Suprapubic skin (tissue), 4 donors: ENCODE measurements at regions not wholly inside any gene's neighbourhood (a gene's known extent, or its start where the extent isn't known, plus 50 kb on each side); places are given as distances from the start of the nearest gene placed in this dataset.
"Not testable (repeated sequence)": the region's sequence is repeated elsewhere in the genome, so short reads cannot be mapped to it uniquely, and the experiment has no call there.

Source experiments
- DNase-seq, 2 donors: peaks; one replicate each; pipeline ENCODE4 v3.0.0-alpha.2; 2019; ENCODE audit warnings: low spot score in 2 of 2
- H3K27ac ChIP-seq: fragments of 200-600 bp; sonication (generic); one replicate; pipeline ENCODE4 v1.5.1; 2019
- H3K27me3 ChIP-seq: fragments of 200-600 bp; sonication (generic); one replicate; pipeline ENCODE4 v1.5.1; 2019
- H3K36me3 ChIP-seq: fragments of 200-600 bp; sonication (generic); one replicate; pipeline ENCODE4 v1.5.1; 2019
- H3K4me1 ChIP-seq: fragments of 200-600 bp; sonication (generic); one replicate; pipeline ENCODE4 v1.5.1; 2019
- H3K4me3 ChIP-seq: fragments of 200-600 bp; sonication (generic); one replicate; pipeline ENCODE4 v1.5.1; 2019; ENCODE audit warnings: mild to moderate bottlenecking
- H3K9me3 ChIP-seq: fragments of 200-600 bp; sonication (generic); one replicate; pipeline ENCODE4 v1.5.1; 2019
- CTCF ChIP-seq, 2 donors: fragments of 200-600 bp in 1 of 2; fragments of 450-650 bp in 1 of 2; sonication (generic) in 1 of 2; IDR thresholded peaks; one replicate each; pipeline ENCODE4 v1.5.1; 2016 to 2019; ENCODE audit warnings: antibody characterized with exemption in 2 of 2, mild to moderate bottlenecking in 1 of 2, moderate library complexity in 1 of 2
- EP300 ChIP-seq: sonication (generic); formaldehyde crosslinking; IDR thresholded peaks from one replicate; pipeline ENCODE4 v1.6.1; 2017; ENCODE audit warnings: antibody characterized with exemption
- POLR2A ChIP-seq, 2 donors: fragments of 450-650 bp; IDR thresholded peaks; one replicate each; pipeline ENCODE4 v1.6.1; 2017; ENCODE audit warnings: antibody characterized with exemption in 2 of 2, mild to moderate bottlenecking in 2 of 2, moderate library complexity in 2 of 2
- POLR2AphosphoS5 ChIP-seq, 3 donors: sonication (generic); formaldehyde crosslinking; IDR thresholded peaks; one replicate each; pipeline ENCODE4 v1.6.1; 2017; ENCODE audit warnings: antibody characterized with exemption in 3 of 3
- WGBS: methylation state at CpG from one replicate; pipeline ENCODE4 v1.1.5; 2018; 5-methylcytosine and 5-hydroxymethylcytosine counted together

- Histone ChIP-seq H3K4me3 (no peak overlapping the region), H3K27ac (no peak overlapping the region), H3K36me3 (no peaks in the 10 kb centered on the region), H3K4me1 (no peaks in the 10 kb centered on the region), H3K27me3 (no peaks in the 10 kb centered on the region), H3K9me3 (no peaks in the 10 kb centered on the region)
- DNase-seq, result no peak
- 85% methylated on average over 1 of the region's 1 CpG for WGBS
- TF ChIP-seq EP300 (no peak), POLR2A (IDR thresholded peaks at IDR 0.05) (no peak), POLR2AphosphoS5 (IDR thresholded peaks at IDR 0.05) (no peak), CTCF (IDR thresholded peaks at IDR 0.05) (no peak)
Measured at GRCh38 chr1:79177844-79178243, 171.3 kb upstream of the ADGRL4 start.

GRCh38 chr1:79161077-79161476 lies 154.5 kb upstream of the ADGRL4 start:
- Histone ChIP-seq H3K9me3 (no peaks in the 10 kb centered on the region), H3K4me1 (no peaks in the 10 kb centered on the region), H3K27me3 (no peaks in the 10 kb centered on the region), H3K4me3 (no peak overlapping the region), H3K27ac (no peak overlapping the region), H3K36me3 (no peaks in the 10 kb centered on the region)
- no peak for TF ChIP-seq CTCF (IDR thresholded peaks at IDR 0.05)
- no peak for TF ChIP-seq POLR2AphosphoS5 (IDR thresholded peaks at IDR 0.05)
- TF ChIP-seq EP300, result no peak
- TF ChIP-seq POLR2A (IDR thresholded peaks at IDR 0.05), result no peak
- no peak for DNase-seq

- no peaks in the 10 kb centered on the region for H3K4me1 ChIP-seq
- DNase-seq, result no peak
- WGBS, result 95% methylated on average over 1 of the region's 1 CpG
- no peaks in the 10 kb centered on the region for H3K9me3 ChIP-seq
- no peak overlapping the region for H3K4me3 ChIP-seq
- no peaks in the 10 kb centered on the region for H3K36me3 ChIP-seq
- H3K27ac ChIP-seq, result no peak overlapping the region
- no peak for TF ChIP-seq CTCF (IDR thresholded peaks at IDR 0.05)
- no peaks in the 10 kb centered on the region for H3K27me3 ChIP-seq
Measured at GRCh38 chr1:79155991-79156390, 149.5 kb upstream of the ADGRL4 start.

GRCh38 chr1:79151006-79151796 lies 144.7 kb upstream of the ADGRL4 start:
- DNase-seq, result no peak
- TF ChIP-seq CTCF (IDR thresholded peaks at IDR 0.05), result no peak
- TF ChIP-seq POLR2A (IDR thresholded peaks at IDR 0.05), result no peak
- no peak for TF ChIP-seq POLR2AphosphoS5 (IDR thresholded peaks at IDR 0.05)
- no peak for TF ChIP-seq EP300
- Histone ChIP-seq H3K27me3 (no peaks in the 10 kb centered on the region), H3K4me1 (no peaks in the 10 kb centered on the region), H3K27ac (no peak overlapping the region), H3K4me3 (no peak overlapping the region), H3K36me3 (no peaks in the 10 kb centered on the region), H3K9me3 (no peaks in the 10 kb centered on the region)
- WGBS, result 64% methylated on average over 6 of the region's 6 CpGs

- Histone ChIP-seq H3K4me3 (no peak overlapping the region), H3K9me3 (no peaks in the 10 kb centered on the region), H3K27ac (no peak overlapping the region), H3K4me1 (no peaks in the 10 kb centered on the region), H3K27me3 (no peaks in the 10 kb centered on the region), H3K36me3 (no peaks in the 10 kb centered on the region)
- WGBS, result 67% methylated on average over 1 of the region's 1 CpG
- no peak for TF ChIP-seq CTCF (IDR thresholded peaks at IDR 0.05)
- TF ChIP-seq EP300, result no peak
- TF ChIP-seq POLR2A (IDR thresholded peaks at IDR 0.05), result no peak
- no peak for TF ChIP-seq POLR2AphosphoS5 (IDR thresholded peaks at IDR 0.05)
- DNase-seq, result no peak
Measured at GRCh38 chr1:79150576-79150975, 144.0 kb upstream of the ADGRL4 start.

- H3K27ac ChIP-seq, H3K27me3 ChIP-seq, DNase-seq, H3K9me3 ChIP-seq, H3K4me1 ChIP-seq, H3K4me3 ChIP-seq, H3K36me3 ChIP-seq: not testable (repeated sequence)
- 78% methylated on average over 4 of the region's 4 CpGs for WGBS
Measured at GRCh38 chr1:79138227-79138626, 131.7 kb upstream of the ADGRL4 start.
